ENCODE measurements at regions not wholly inside any gene's neighbourhood (a gene's known extent, or its start where the extent isn't known, plus 50 kb on each side); places are given as distances from the start of the nearest gene placed in this dataset.

- TF ChIP-seq CTCF (IDR thresholded peaks at IDR 0.05) (no peak), POLR2A (IDR thresholded peaks at IDR 0.05) (no peak)
Measured at GRCh38 chr5:143930561-143930960, 118.6 kb downstream of the HMHB1 start.
